A172 (cell line): ENCODE measurements at regions not wholly inside any gene's neighbourhood (a gene's known extent, or its start where the extent isn't known, plus 50 kb on each side); places are given as distances from the start of the nearest gene placed in this dataset.
"Not testable (repeated sequence)": the region's sequence is repeated elsewhere in the genome, so short reads cannot be mapped to it uniquely, and the experiment has no call there.

Source experiments
- DNase-seq: peaks from one replicate; pipeline ENCODE4 v3.0.0-alpha.2; 2015; ENCODE audit warnings: low spot score

DNA sequence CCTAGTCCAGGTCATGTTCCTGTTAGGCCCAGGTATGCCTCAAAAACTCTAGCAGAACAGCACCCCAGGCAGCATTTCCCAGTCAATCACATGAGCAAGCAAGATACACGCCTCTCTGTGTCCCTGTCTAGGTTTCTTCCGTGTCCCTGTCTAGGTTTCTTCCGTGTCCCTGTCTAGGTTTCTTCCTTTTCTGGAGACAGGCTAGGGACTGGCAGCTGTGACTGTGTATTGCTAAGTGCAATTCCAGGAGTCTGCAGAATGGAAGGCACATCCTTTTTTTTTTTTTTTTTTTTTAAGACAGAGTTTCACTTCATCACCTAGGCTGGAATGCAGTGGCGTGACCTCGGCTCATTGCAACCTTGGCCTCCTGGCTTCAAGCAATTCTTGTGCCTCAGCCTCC is 77.6 kb downstream of the SETD4 start:
- DNase-seq = no peak

- DNase-seq = no peak
Observed at GRCh38 chr21:35981514-35982070, 78.7 kb downstream of the SETD4 start.

DNA sequence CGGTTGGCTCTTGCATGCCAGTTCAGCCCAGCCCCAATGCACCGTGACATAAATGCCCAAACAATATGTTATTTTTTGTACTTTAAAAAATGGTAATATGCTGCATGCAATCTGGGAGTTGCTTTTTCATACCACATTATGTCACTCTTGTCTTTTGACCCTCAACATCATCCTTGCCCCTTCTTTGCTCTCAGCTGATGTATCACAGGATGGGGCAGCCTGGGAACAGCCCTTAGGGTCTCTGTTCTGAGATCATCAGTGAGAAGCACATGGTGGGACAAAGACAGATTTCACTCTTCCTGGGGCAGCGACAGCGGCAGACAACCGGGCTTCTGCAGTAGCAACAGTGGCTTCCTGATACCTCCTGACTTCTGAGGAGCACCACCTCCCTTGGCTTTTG is 79.5 kb downstream of the SETD4 start:
- no peak for DNase-seq

GRCh38 chr21:35977860-35978259 is 82.5 kb downstream of the SETD4 start:
- not testable (repeated sequence) for DNase-seq

GRCh38 chr21:35976929-35977328 is 83.4 kb downstream of the SETD4 start:
- DNase-seq = no peak

GRCh38 chr21:35976481-35976880 is 83.8 kb downstream of the SETD4 start:
- DNase-seq = no peak

DNA sequence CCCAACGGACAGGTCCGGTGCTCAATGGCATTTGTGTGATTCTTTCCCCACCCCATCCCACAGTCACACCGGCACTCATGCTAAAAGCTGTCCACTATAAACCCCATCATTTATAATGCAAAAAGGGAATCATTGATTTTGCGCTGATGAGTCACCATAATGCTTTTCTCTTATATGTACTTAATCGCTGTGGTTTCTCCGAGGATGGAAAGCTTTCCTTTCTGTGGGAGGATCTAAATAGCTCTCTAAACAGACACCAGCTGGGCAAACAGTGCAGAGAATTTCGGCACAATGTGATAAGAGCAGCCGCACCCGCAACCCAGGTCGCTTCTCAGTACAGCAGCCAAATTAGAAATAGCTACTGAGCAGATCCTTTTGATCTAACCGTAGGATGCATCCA is 85.6 kb downstream of the SETD4 start:
- DNase-seq = peak; percentile 62

DNA sequence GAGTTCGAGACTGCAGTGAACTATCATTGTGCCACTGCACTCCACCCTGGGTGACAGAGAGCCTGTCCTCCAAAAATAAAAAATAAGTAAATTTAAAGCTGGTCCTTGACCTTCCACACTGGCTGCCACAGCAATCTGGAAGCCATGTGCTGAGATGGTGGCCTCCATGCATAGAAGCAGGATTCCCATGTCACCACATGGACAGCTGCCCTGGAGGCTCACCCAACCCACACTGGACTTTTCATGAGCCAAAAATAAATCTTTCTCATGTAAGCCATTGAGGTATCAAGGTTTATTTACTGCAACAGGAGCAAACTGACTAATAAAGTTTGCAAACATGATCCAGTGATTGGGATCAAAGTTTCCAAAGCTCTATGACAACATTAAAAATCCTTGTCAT is 88.5 kb downstream of the SETD4 start:
- DNase-seq = no peak

DNA sequence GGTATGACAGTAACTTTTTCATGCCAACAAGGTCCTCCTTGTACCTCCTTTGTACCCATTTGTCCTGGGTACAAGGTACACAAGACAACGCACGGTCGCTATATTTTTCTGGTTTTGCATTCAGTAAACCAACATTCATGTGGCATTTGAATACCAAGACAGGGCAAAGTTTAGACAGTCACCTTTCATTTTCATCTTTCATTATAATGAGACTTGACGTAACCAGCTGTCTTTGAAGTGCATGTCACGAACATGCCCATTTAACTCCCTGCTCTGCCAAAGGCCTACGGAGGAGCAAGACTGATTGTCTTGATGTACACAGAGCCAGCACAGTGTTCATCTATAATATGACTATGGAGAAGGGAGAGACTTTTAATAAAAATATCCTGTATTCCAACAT is 91.0 kb downstream of the SETD4 start:
- no peak for DNase-seq

GRCh38 chr21:35968564-35968963 is 91.8 kb downstream of the SETD4 start:
- no peak for DNase-seq

DNA sequence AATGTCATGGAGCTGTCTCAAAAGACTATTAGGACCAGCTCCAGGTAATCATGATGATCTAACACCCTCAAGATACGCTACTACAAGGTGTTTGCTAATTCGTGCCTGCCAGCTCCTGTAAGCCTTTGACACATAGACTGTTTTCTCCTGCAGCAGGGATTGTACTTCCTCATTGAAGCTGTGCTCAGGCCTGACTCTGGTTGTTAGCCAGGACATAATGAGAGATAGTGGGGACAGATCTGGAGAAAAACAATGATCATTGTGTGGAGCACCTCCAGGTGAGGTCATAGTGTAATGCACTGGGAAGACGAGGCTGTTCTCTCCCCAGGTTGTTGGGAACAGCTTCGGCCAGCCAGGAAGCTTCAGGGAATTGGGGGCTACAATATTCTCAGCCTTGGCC is 94.6 kb downstream of the SETD4 start:
- DNase-seq = no peak

GRCh38 chr21:35963920-35964451 is 96.3 kb downstream of the SETD4 start:
- DNase-seq = peak; percentile 75

DNA sequence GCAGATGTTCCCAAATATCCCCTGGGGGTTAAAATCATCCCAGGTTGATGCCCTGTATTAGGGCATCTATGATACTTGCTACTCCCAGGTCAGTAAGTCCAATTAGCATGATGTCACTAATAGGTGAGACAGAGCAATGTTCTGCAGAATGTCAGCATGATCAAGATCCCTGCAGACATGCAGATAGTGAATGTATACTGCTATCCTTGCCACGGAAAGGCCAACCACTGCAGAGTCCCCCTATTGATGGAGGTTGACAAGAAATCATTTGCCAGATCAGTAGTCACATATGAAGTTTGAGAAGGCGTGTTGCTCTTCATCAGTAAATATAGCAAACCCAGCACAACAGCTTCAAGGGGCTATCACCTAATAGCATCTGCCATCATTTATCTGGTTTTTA is 97.4 kb downstream of the SETD4 start:
- DNase-seq = no peak

DNA sequence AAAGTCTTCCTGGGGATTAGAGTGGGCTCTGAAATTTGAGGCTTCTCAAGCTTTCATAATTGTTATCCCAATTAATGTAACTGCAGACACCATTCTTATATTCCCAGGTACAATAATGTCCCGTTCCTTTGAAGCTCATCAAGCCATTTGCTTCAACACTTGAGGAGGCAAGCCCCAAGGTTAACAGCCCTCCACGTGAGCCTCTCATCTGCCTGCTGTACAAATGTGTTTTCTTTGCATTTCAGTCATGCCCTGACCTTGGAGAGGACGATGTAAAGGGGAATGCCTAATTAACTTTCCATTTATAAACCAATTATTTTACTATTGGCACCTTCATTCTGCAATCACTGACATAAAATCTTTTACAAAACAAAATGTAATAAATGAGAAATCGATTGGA is 106.3 kb downstream of the SETD4 start:
- DNase-seq = no peak

- no peak for DNase-seq
Observed at GRCh38 chr21:35953597-35953996, 106.7 kb downstream of the SETD4 start.

- no peak for DNase-seq
Observed at GRCh38 chr21:35952651-35953340, 107.5 kb downstream of the SETD4 start.

DNA sequence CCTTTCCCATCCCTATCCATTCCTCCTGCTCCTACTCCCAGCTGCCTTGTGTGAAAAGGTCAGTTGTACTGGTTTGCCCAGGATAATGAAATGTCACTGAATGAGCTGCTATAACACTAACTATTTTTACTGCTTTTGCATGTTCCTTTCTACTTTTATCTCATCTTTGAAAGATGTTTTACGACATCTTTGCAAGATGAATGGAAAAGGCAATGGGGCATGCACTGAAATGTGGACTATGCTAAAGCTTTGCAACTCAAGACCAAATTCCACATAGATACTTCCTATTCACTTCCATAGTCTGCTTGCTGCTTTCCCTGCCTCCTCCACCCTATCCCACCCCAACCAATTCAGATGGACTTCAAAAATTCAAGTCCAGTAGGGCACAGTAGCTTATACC is 111.3 kb downstream of the SETD4 start:
- DNase-seq = no peak

DNA sequence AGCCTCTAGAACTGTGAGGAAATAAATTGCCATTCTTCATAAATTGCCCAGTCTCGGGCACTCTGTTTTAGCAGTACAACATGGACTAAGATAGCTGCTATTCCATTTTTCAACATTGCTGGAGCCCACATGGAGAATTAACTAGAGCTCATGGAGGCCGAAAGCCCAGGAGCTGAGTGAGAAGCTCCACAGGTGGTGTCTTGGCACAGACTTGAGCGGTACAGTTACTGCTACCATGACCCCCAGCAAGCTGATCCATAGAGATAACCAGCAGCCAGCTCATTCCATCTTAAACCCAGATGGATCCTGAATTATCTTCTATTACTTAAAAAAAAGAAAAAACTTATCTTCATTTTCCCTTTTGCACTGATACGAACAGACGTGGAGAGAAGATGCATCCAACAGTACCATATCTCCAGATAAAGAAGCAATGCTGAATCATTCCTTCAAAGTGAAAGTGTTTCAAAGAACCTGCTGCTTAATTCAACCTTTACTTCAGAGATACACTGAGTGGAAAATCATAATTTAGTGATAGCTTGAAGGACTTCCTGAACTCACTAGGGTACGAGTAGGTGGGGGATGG is 115.1 kb downstream of the SETD4 start:
- DNase-seq = no peak

DNA sequence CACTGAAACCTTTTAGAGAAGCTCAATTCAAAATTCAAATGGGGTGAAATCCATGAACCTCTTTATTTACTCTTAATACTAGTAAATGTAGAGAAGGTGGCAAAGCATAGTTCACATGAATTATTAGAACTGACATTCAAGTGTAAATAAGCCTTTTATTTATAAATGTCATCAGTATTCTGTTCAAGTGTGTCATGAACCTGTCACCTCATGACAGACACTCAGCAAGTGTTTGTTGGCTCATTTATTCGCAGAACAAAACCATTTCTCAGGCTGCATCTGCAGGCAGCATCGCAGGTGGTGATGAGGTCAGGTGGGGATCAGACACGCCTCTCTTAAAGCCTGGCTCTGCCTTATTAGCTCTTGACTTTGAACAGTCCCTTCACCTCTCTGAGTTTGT is 116.6 kb downstream of the SETD4 start:
- no peak for DNase-seq

DNA sequence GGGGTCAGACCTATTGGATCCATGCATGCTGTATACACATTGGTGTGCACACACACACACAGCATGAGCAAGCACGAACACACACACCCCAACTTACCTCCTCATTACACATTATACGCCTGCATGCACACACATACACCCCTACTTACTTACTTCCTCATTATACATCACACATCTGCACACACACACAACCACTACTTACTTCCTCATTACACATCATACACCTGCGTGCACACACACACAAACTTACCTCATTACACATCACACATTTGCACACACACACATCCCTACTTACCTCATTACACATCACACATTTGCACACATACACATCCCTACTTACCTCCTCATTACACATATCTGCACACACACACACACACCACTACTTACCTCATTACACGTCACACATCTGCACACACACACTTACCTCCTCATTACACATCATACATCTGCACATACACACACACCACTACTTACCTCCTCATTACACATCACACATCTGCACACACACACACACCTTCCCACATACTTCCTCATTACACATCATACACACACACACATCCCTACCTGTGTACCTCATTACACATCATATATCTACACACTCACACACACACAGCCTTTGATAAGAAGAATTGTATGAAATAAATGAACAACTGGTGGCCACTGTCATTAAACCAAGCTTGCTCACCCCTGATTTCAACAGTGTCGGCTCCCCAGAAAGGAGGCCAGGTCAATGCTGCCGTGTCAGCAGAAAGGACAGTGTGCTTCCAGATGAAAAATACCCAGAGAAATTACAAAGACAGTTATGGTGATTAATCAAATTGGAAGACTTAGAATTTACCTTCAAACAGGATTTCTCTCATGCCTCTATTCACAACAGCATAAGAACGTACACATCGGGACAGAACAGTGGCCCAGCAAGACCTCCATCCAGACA is 117.8 kb downstream of the SETD4 start:
- no peak for DNase-seq

GRCh38 chr21:35940074-35940927 is 120.0 kb downstream of the SETD4 start:
- DNase-seq = peak; percentile 70
